B cell (primary cell): ENCODE measurements at regions not wholly inside any gene's neighbourhood (a gene's known extent, or its start where the extent isn't known, plus 50 kb on each side); places are given as distances from the start of the nearest gene placed in this dataset.

ENCODE experiments used
- EZH2 ChIP-seq: IDR thresholded peaks from 2 replicates; pipeline ENCODE4 v1.6.1; 2012; ENCODE audit warnings: borderline replicate concordance, low read depth, mild to moderate bottlenecking, moderate library complexity, low read length; ENCODE audit not compliant: insufficient read depth, poor library complexity, severe bottlenecking
- TF ChIP-seq, protein P1 (sequence below): fragments of 200-600 bp; IDR thresholded peaks from one replicate; pipeline ENCODE4 v1.8.0; 2022; ENCODE audit warnings: antibody characterized with exemption, mild to moderate bottlenecking

DNA sequence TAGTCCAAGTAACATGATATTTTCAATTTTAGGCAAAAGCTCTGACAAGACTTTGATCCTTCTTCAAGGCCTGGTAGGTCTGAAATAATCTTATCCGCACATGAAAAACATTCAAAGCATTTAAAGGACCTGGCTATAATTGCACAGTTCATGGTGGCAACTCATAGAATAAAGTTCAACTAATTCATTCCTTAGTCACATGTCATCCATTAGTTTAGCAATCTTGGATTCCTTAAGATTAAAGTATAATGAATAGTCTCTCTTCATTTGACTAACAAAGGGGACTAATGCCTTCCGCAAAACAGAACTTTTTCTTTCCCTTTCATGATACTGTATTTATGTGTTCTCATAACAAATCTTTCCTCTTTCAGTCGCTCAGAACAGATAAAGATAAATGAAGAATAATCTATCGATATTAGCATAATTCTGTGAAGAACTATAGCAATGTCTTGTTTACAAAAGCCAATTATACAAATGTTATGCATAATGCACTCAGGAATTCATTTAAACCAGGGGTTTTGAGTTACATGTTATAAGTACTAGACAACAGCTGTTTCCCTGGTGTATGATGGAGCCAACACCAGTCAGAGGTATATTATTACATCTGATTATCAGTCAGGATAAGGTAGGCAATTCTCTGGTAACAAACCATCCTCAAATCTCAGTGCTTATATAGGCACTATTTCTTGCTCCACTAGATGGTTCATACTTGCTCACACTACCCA, 172.5 kb downstream of the POTEB3 start:
- TF ChIP-seq, protein P1, sequence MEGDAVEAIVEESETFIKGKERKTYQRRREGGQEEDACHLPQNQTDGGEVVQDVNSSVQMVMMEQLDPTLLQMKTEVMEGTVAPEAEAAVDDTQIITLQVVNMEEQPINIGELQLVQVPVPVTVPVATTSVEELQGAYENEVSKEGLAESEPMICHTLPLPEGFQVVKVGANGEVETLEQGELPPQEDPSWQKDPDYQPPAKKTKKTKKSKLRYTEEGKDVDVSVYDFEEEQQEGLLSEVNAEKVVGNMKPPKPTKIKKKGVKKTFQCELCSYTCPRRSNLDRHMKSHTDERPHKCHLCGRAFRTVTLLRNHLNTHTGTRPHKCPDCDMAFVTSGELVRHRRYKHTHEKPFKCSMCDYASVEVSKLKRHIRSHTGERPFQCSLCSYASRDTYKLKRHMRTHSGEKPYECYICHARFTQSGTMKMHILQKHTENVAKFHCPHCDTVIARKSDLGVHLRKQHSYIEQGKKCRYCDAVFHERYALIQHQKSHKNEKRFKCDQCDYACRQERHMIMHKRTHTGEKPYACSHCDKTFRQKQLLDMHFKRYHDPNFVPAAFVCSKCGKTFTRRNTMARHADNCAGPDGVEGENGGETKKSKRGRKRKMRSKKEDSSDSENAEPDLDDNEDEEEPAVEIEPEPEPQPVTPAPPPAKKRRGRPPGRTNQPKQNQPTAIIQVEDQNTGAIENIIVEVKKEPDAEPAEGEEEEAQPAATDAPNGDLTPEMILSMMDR: no peak
- no peak for TF ChIP-seq EZH2
